Astrocyte of the spinal cord (primary cell): ENCODE measurements at regions not wholly inside any gene's neighbourhood (a gene's known extent, or its start where the extent isn't known, plus 50 kb on each side); places are given as distances from the start of the nearest gene placed in this dataset.
"Not testable (repeated sequence)": the region's sequence is repeated elsewhere in the genome, so short reads cannot be mapped to it uniquely, and the experiment has no call there.

Experiments
- DNase-seq: peaks from one replicate; pipeline ENCODE4 v3.0.0; 2011; ENCODE audit warnings: low read depth, low spot score
- H3K4me3 ChIP-seq: 2 replicates; pipeline ENCODE4 v1.5.1; 2011; ENCODE audit warnings: low read depth, mild to moderate bottlenecking, low read length, moderate library complexity
- CTCF ChIP-seq: IDR thresholded peaks from 2 replicates; pipeline ENCODE4 v1.5.1; 2012; ENCODE audit warnings: low read depth, mild to moderate bottlenecking, low read length, inconsistent platforms
- in situ Hi-C: cut with HindIII; loops from 2 replicates; pipeline ENCODE4 v1.10.0; 2017; ENCODE audit warnings: low sequenced_read_pairs

DNA sequence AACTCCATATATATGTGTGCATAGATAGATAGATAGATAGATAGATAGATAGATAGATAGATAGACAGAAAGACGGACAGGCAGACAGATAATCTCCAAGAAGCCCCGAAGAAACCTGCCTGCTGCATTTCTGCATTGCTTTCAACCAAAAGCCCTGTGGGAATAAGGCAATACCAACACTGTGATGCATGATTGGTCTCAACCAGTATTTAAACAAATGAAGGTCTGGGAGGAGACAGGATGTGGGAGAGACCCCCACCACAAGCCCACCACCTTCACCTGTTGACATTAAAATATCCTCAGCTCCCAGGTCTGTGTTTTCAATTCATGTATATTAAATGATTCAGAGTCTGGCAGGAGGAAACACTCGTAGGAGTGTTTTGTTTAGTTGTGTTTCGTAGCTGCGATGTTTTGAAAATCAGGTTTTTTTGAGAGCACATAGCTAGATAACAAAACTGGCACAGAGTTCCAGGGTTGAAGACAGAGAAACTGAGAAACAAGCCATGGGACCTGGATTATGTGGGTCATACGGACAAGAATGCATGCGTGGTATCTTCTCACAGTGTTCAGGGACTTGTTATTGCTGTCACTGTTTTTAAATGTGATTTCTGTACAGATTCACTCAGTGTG, 200.7 kb upstream of the AHR start:
- DNase-seq, result no peak
- no peak overlapping the region for H3K4me3 ChIP-seq
- in situ Hi-C loops, result no loop called here
- no peak for TF ChIP-seq CTCF

DNA sequence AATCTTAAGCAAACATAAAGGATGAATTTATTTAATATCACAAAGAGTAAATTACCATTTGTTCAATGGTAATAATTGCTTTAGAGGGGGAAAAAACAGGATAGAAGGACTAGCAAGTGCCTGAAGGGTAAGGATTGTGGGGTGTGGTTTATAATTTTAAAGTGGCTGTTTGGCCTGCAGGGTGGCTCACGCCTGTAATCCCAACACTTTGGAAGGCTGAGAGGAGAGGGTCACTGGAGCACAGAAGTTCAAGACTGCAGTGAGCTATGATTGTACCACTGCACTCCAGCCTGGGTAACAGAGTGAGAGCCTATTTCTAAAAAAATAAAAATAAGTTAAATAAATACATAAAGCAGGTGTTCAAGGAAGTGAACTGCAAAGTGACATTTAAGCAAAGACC, 199.9 kb upstream of the AHR start:
- H3K4me3 ChIP-seq, result no peak overlapping the region
- no peak for DNase-seq
- no peak for TF ChIP-seq CTCF
- in situ Hi-C loops, result no loop called here

DNA sequence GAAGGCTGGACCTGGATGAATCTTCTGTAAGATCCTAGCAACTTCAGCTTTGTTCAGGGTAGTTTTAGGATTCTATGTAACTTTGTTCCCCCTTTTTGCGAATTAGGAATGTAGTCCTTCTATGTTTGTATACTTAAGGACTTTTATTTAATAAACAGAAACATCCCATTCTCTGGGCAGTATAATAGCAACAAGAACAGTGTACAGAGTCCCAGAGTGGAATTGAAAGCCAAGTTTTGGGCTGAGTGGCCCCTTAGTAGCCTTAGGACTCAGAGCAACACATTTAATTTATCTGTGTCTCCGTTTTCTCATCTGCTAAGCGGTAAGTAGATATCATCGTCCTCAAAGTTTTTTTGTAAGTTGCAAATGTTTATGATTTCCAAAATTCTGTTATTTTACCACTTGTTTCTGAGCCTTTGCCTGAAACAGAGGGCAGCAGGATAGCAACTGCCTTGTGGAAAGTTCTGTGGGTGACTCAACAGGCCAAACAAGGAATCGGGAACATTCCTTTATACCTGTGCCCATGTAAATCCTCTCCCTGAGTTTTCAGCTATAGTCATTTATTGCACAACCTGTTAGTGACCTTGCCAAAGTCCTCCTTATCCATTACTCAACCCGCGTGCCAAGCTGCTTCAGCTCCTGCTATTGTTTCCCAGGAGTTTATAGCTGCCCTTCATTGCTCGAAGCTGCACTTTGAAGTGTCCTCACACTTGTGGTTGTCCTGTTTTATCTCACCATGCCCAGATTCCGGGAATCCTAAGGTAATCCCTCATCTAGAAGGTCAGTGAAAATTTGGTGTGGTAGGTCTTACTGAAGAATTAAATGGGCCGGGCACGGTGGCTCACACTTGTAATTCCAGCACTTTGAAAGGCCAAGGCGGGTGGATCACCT, 199.1 kb upstream of the AHR start:
- H3K4me3 ChIP-seq, result no peak overlapping the region
- DNase-seq, result no peak
- in situ Hi-C loops, result no loop called here
- no peak for TF ChIP-seq CTCF

- H3K4me3 ChIP-seq, in situ Hi-C loops, DNase-seq: not testable (repeated sequence)
Observed at GRCh38 chr7:17099974-17100509, 198.4 kb upstream of the AHR start.

DNA sequence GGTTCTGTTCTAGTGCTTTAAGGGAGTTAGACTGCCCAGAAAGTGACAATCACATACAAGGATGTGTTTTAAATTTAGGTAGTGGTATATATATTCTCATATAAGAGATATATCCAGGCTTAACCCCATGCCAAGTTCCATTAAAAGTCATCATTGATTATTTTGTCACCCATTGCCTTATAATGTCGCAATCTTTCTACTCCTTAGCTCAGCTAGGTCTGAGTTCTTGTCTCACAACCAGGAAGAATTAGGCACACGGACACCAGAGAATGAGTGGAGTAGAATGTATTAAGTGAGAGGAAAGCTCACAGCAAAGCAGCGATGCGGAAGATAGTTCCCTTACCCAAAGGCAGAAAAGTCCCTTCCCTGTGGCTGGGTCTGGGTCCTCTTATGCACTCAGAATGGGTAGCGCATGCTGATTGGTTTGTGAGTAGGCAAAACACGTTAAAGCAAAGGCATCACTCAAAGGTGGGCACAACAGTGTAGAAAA, 197.2 kb upstream of the AHR start:
- TF ChIP-seq CTCF, result no peak
- H3K4me3 ChIP-seq, result no peak overlapping the region
- in situ Hi-C loops, result no loop called here
- no peak for DNase-seq

- in situ Hi-C loops, result no loop called here
- no peak for TF ChIP-seq CTCF
Observed at GRCh38 chr7:17103170-17103569, 195.3 kb upstream of the AHR start.

GRCh38 chr7:17103984-17104383, 194.5 kb upstream of the AHR start:
- in situ Hi-C loops, result no loop called here
- no peak overlapping the region for H3K4me3 ChIP-seq
- TF ChIP-seq CTCF, result no peak
- no peak for DNase-seq

More at GRCh38 chr7:17103170-17103569, 195.3 kb upstream of the AHR start:
- H3K4me3 ChIP-seq, result no peak overlapping the region
- DNase-seq, result no peak
